ENCODE measurements at regions not wholly inside any gene's neighbourhood (a gene's known extent, or its start where the extent isn't known, plus 50 kb on each side); places are given as distances from the start of the nearest gene placed in this dataset.

- dilution Hi-C loops (cut with MboI; ENCODE audit: extremely low pct_ligation_motif_present, low sequenced_read_pairs) = no loop called here
- Histone ChIP-seq H3K27me3 (ENCODE audit: control insufficient read depth, extremely low read depth, insufficient read depth, low read length) (no peaks in the 10 kb centered on the region), H3K79me2 (ENCODE audit: control insufficient read depth, insufficient read depth, low read length) (no peaks in the 10 kb centered on the region), H2AFZ (ENCODE audit: control insufficient read depth, low read length) (no peak overlapping the region), H3K9me3 (ENCODE audit: control insufficient read depth, low read depth, low read length) (no peaks in the 10 kb centered on the region), H3K9ac (ENCODE audit: control insufficient read depth, extremely low read depth, insufficient read depth, low read length) (no peak overlapping the region), H4K20me1 (ENCODE audit: control insufficient read depth, extremely low read depth, insufficient read depth, low read length) (no peaks in the 10 kb centered on the region), H3K4me3 (ENCODE audit: control insufficient read depth in 2 of 3, extremely low read depth in 1 of 3, insufficient read depth in 2 of 3, low read depth in 1 of 3, low read length in 3 of 3) (no peak overlapping the region), H3K4me1 (ENCODE audit: control insufficient read depth, extremely low read depth, insufficient read depth, low read length) (peaks cover 29% of the 10 kb centered on the region), H3K9me1 (ENCODE audit: control insufficient read depth, extremely low read depth, insufficient read depth, low read length) (no peaks in the 10 kb centered on the region), H3K36me3 (ENCODE audit: control insufficient read depth in 2 of 2, extremely low read depth in 1 of 2, insufficient read depth in 2 of 2, low read length in 2 of 2) (no peaks in the 10 kb centered on the region), H3K4me2 (ENCODE audit: control insufficient read depth, extremely low read depth, insufficient read depth, low read depth, low read length) (no peak overlapping the region), H3K27ac (ENCODE audit: control insufficient read depth, insufficient read depth, low read length) (peak overlapping the region; percentile 97)
- FAIRE-seq (peak; percentile 9), DNase-seq (ENCODE audit: low read depth, low spot score) (no peak)
- TF ChIP-seq EZH2 (IDR thresholded peaks at IDR 0.05; ENCODE audit: low read length) (no peak), CTCF (optimal IDR thresholded peaks at IDR 0.05 in 1 of 3, IDR thresholded peaks at IDR 0.05 in 1 of 3, conservative IDR thresholded peaks at IDR 0.05 in 1 of 3; ENCODE audit: extremely low read depth in 1 of 3, insufficient read depth in 2 of 3, low read length in 3 of 3) (no peak)
Observed at GRCh38 chr1:96472471-96472870, 249.1 kb upstream of the PTBP2 start.

- Histone ChIP-seq H3K4me3 (ENCODE audit: control insufficient read depth in 2 of 3, extremely low read depth in 1 of 3, insufficient read depth in 2 of 3, low read depth in 1 of 3, low read length in 3 of 3) (peak overlapping the region in 2 of 3 experiments; percentile 13 to 58), H3K36me3 (ENCODE audit: control insufficient read depth in 2 of 2, extremely low read depth in 1 of 2, insufficient read depth in 2 of 2, low read length in 2 of 2) (no peaks in the 10 kb centered on the region), H3K79me2 (ENCODE audit: control insufficient read depth, insufficient read depth, low read length) (no peaks in the 10 kb centered on the region), H3K9me3 (ENCODE audit: control insufficient read depth, low read depth, low read length) (no peaks in the 10 kb centered on the region), H3K9ac (ENCODE audit: control insufficient read depth, extremely low read depth, insufficient read depth, low read length) (peak overlapping the region; percentile 85), H3K4me2 (ENCODE audit: control insufficient read depth, extremely low read depth, insufficient read depth, low read depth, low read length) (peak overlapping the region; percentile 85), H2AFZ (ENCODE audit: control insufficient read depth, low read length) (peak overlapping the region; percentile 92), H3K27me3 (ENCODE audit: control insufficient read depth, extremely low read depth, insufficient read depth, low read length) (no peaks in the 10 kb centered on the region), H3K4me1 (ENCODE audit: control insufficient read depth, extremely low read depth, insufficient read depth, low read length) (peaks cover 29% of the 10 kb centered on the region), H3K27ac (ENCODE audit: control insufficient read depth, insufficient read depth, low read length) (peak overlapping the region; percentile 97), H3K9me1 (ENCODE audit: control insufficient read depth, extremely low read depth, insufficient read depth, low read length) (no peaks in the 10 kb centered on the region), H4K20me1 (ENCODE audit: control insufficient read depth, extremely low read depth, insufficient read depth, low read length) (no peaks in the 10 kb centered on the region)
- FAIRE-seq (peak; percentile 96), DNase-seq (ENCODE audit: low read depth, low spot score) (peak; percentile 46)
- no peak for TF ChIP-seq CTCF (optimal IDR thresholded peaks at IDR 0.05 in 1 of 3, IDR thresholded peaks at IDR 0.05 in 1 of 3, conservative IDR thresholded peaks at IDR 0.05 in 1 of 3; ENCODE audit: extremely low read depth in 1 of 3, insufficient read depth in 2 of 3, low read length in 3 of 3)
- no peak for TF ChIP-seq EZH2 (IDR thresholded peaks at IDR 0.05; ENCODE audit: low read length)
- dilution Hi-C loops (cut with MboI; ENCODE audit: extremely low pct_ligation_motif_present, low sequenced_read_pairs) = no loop called here
Observed at GRCh38 chr1:96473791-96474434, 247.7 kb upstream of the PTBP2 start.

All from keratinocyte (primary cell).